ENCODE measurements at regions not wholly inside any gene's neighbourhood (a gene's known extent, or its start where the extent isn't known, plus 50 kb on each side); places are given as distances from the start of the nearest gene placed in this dataset.

DNA sequence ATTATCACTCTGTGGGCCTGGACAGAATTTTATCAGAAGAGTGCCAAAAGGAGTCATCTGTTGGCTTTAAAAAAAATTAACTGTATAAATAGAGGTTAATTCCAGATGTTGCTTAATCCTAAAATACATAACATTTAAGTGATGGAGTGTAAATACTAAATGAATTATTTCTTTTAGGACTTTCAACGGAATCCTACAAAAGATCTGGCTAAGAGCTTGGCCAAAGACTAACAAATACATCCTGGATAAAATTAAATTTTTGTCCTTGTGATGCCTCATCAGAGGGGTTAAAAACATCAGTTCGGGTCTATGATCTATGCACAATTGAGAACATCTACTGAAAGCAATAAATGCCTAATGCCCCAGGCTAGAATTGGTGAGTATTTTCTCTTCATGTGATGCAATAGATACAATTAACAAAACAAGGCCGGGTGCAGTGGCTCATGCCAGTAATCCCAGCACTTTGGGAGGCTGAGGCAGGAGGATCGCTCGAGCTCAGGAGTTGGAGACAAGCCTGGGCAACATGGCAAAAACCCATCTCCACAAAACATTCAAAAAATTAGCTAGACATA is 49.8 kb upstream of the RAP1B start:
- no peak for DNase-seq

All from COR-L47 (cell line).